Nucleus accumbens (tissue), 56 donors: ENCODE measurements at regions not wholly inside any gene's neighbourhood (a gene's known extent, or its start where the extent isn't known, plus 50 kb on each side); places are given as distances from the start of the nearest gene placed in this dataset.

Experiments
- DNase-seq, 56 donors: peaks; one replicate each; lab custom pipeline; 2025; lab: John Stamatoyannopoulos, UW

DNA sequence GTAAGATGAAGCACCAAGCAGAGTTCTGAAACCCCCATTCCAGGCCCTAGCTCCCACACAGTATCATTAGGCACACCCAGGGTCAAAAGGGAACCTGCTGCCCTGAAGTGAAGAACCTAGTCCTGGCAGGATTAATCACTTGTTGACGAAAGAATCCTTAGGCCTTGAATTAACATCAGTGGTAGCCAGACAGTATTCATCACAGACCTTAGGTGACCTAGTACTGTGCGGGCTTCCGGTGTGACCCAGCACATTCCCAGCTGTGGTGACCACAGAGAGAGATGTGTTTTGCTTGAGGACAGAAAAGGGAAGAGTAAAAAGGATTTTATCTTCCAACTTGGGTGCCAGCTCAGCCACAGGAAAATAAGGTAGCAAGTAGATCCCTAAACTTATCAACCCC is 1071.4 kb upstream of the FAM98A start:
- DNase-seq, result no peak

DNA sequence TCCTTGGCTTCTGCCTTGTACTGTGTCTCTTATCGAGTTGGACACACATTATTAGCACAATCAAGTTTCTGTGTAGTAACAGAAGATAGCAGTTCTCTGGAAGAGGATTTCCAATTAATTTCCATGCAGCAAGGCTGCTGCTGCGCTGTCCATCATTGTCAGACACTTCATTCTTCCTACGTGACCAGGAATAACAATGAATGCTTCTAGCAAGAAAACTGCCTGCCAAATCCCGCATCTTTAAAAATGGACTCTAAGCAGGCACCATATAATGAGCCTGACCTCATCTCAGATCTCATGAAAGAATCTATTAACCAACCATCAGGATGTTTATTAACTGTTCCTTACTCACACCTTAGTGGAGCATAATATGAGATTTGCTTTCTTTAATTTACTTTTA is 1067.7 kb upstream of the FAM98A start:
- DNase-seq, result no peak

DNA sequence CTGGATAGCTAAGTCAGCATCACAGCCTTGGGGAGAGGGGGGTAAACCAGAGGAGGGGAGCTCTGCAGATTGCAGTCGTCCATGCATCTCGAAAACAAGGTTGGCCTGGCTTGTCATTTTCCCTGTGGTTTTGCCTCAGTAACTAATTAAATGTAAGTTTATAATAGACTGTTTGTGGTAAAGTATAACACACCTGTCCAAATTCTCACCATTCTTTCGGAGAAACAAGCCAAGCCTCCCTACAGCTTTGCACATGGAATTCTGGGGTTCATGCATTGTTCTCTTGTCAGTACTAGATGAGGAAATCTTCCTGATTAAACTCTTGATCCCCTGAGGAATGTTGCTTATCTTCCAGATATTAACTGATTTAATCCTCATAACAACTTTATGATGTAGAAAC is 1065.2 kb upstream of the FAM98A start:
- no peak for DNase-seq

DNA sequence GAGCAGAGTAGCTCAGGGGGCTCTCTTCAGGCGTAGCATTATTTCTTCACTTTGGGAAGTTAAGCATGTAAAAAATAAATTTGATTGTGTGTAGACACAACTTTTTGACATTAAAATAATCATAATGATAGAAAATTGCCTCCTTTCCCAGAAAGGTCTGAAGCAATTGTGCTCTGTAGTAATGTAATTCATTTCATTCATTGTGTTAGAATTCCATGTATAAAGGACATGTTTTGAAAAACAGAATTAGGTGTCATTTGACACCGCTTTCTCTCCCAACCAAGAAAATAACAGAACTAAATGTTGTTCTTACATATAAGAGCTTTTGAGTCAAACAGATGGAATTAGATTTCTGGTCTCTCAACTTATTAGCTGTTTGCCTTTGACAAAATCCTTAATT is 1064.2 kb upstream of the FAM98A start:
- DNase-seq, result no peak

DNA sequence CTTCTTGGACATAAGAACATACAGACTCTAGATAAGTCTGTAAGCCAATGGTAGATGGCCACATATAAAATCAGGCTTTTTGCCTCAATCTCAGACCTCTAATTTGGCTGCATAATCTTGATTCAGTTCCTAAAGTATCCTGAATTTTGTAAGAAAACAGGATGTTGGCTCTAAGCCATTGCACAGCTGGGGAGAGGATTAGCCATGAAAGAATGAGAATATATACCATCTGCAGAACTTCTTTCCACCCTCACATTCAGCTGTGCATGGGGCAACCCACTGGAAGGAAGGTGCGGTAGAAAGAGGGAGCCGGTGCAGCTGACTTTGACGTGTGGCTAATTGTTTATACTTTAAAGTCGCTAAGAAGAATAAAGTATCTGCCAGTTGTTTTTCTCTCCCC is 1061.6 kb upstream of the FAM98A start:
- DNase-seq, result no peak

DNA sequence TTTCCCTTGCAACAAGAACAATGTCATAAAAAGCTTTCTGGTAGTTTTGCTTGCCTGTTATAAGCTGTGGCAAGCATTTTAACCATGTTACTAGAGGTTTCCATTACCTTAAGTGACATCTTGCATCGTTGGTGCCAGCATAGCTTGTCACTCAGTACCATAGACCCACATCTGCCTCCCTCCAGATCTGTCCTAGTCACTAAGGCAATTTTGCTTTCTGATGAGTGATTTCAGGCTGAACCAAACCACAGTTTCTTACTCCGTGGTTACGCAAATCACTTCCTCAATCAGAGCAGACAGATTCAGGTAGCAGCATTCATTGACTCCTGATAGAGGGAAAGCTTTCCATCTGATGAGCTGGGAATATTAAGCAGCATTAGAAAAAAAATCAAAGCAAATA is 1057.5 kb upstream of the FAM98A start:
- no peak for DNase-seq

DNA sequence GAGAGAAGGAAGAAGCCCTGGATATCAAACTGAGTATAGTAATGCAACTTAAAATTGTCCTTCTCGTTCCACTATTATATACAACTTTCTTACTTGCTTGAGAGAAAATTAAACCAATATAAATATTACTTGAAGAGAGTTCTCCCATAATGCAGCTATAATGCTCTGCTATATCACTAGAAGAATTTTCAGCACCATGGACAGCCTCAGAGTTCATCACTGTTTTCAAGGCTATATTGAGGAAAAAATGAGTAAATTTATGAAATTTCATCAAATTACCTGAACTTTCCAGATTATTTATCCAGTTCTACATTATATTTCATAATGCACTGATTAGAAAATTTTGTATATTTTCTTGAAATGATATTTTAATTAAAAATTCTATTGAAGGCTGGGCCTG is 1053.5 kb upstream of the FAM98A start:
- no peak for DNase-seq

DNA sequence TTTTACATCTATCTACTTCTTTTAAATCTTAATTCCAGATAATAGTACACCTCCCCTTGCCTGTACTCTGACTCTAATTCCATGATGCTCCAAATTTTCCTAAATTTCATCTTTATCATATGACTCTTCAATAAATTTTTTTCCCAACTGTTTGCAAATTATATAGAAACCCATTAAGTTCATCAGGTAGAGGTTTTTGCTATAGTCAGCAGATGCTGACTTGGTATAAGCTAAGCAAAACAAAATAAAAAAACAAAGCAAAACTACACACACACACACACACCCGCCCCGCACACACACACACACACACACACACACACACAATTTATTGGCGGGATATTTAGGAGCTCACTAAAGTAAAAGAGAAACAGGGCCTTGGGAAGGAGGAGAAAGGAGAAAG is 1047.8 kb upstream of the FAM98A start:
- DNase-seq, result no peak

DNA sequence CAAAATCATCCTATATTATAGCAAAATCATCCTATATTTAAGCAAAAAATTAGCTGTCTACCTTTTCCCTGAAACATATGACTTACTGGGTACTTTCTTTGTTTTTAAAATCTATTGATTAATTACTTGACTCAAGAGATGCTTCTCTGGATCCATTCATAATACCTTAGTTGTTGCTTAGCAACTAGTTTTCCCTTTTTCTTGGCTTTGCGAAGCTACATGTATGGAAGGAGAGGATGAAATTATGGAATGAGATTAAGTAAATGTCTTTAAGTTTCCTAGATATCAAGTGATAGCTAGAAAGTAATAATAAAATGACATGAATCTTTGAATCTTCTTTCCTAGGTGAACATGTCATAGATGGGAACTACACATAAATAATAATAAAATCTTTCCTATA is 1033.2 kb upstream of the FAM98A start:
- no peak for DNase-seq

DNA sequence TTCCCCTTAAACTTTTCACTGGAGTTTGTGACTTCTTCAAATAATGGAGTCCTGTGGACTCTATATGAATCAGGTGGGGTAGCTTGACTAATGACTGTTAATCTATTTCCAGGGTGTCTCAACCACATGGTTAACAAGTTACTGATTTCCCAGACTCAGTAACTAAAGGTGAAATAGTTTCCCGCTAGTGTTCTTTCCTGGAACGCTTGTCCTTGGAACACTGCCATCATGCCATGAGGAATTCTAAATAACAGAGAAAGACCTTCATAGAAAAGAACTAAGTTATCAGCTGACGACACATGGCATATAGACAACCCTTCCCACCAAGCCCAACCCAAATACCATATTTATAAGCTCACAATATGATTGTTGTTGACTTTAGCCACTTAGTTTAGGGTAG is 1027.9 kb upstream of the FAM98A start:
- DNase-seq, result no peak

DNA sequence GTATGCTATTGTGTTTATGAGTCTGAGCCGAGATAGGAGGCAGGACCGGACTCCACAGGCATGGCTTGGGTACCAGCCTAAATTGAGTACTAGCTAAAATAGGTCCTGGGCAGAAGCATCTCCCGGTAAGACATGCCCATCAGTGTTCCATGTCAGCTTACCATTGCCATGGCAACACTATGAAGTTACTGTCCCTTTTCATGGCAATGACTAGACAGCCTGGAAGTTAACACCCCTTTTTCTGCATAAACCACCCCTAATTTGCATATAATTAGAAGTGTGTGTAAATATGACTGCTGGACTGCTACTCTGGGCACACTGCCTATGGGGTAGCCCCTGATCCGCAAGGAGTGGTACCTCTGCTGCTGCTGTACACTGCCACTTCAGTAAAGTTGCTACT is 1005.1 kb upstream of the FAM98A start:
- no peak for DNase-seq

DNA sequence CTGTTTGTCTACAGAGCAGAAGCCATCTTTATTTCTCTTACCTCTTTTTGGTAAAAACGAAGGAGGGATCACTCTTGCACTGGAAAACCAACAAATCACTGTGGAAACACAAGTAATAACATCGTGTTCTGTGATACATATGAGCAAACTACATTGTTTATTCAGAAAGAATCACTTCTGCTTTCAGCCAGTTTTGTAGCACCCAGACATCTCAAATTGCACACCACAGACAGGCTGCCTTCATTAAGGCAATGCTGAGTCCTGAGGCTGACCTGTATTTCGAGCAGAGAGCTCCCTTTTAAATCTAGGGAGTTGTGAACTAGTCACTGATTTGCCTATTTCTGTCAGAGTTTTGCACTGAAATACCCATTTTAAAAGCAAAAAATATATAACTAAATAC is 1003.2 kb upstream of the FAM98A start:
- no peak for DNase-seq

DNA sequence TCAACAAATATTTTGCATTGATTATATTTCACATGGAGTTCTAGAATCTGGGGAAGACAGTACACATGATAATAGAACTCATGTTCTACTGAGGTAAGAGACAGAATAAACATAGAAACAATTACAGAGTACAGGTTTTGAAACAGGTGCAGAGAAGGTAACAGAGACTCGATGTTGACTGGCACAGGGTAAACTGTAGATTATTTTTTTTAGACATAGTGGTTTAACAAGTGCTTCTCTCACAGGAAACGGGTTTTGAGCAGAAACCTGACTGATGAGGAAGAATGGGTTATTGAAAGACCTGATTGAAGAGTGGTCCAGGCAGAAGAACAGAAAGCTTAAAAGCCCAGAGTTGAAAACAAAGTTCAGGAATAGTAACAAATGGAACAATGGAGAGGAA is 1002.5 kb upstream of the FAM98A start:
- DNase-seq, result no peak

DNA sequence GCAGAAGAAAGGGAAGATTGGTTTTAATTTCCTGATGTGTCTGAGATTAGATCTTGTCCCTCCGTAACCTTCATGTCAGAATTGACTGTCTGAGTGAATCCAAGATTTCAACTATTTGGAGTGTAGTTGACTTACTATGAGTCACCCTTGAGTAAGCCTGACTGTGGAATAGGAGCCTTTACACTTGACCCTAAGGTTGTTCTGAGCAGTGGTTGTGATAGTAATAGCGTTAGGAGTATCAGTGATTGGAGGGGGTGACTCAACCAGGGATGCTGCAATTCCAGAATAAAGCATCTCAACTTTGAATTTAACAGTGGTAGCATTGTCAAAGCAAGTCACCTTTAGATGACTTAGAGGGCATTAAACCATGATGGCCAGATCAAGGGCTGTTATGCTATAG is 979.5 kb upstream of the FAM98A start:
- DNase-seq, result no peak

DNA sequence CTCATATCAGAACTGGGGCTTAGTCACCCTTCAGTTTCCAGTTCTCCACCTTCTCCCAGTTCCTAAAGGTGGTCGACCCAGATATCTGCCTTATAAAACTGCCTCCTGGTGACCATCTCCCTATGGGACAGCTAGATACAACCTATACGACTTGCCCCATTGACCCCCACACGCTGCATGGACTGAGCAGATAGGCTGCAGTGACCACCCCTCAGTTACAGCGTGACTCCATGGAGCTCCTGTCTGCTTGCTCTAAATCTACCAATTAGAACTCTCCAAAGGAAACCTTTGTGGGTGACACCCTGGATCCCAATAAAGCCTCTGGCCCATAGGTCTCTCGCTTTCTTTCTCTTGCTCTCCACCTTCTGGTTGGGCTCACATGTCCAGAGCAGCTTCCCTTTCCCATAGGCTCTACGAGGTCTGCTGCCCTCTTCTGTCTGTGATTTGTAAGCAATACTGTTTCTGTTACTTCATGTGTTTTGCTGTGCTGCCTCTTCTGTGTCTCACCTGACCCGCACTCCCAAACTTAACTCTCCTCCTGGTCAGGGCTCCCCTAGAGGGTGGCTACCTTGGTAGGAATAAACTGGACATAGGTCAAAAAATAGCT is 971.3 kb upstream of the FAM98A start:
- DNase-seq, result peak in 8 of 56 donors; percentile 1 to 19 (median 6)

DNA sequence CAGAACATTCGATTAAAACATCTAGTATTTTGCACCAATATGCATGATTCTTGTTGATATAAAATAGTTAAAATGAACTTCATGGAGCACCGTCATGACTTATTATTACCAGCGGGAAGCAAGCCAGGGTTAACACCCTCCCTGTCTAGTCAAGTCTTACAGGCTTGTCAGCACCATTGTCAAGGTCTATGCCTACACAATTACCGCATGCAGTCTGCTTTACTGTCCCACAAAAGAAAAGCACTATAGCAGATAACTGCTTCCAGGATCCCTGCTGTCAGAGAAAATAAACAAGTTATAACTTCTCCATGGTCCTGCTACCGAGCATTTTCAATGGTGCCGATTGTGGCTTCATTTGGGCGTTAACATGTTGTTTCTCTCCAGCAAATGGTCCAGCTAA is 968.0 kb upstream of the FAM98A start:
- DNase-seq, result peak in 1 of 56 donors; percentile 1

DNA sequence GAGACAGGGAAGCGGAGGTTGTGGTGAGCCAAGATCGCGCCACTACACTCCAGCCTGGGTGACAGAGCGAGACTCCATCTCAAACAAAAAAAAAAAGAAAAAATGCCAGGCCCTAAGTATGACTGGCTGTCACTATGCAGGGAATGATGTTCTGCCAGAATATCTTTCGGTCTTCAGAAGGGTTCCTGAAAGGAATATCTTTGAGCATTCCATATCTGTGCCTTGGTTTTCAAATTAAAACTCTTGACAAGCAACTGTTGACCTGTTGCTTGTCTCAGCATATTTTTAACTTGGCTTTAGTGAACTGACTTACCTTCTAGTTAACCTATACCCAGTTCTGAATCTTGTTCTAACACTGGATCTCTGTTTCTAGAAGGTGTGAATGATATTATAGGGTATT is 953.2 kb upstream of the FAM98A start:
- no peak for DNase-seq

DNA sequence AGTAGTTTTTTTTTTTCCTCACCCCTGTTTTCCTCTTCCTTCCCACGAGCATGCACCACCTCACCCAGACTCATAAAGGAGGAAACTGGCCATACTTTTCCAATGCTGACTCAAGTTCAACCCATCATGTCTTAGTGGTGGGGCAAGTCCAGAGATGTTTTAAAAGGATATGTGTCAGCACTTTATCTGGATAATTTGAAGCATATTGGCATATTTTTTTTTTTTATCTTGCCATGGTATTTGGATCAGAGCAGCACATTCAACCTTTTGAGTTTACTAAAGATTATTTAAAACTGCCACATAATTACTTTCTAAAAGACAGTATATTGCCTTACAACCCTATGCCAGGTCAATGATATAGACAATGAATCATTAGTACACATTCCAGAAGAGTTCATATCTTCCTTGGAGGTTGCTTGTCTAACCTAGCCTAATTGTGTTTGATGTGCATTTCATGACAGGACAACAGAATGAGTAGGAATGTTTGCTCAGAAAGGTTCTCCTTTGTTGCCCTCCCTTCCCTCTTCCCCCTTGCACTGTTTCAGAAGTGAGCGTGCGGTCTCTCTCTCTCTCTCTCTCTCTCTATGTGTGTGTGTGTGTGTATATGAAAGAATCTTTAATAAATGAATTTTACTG is 950.7 kb upstream of the FAM98A start:
- no peak for DNase-seq

DNA sequence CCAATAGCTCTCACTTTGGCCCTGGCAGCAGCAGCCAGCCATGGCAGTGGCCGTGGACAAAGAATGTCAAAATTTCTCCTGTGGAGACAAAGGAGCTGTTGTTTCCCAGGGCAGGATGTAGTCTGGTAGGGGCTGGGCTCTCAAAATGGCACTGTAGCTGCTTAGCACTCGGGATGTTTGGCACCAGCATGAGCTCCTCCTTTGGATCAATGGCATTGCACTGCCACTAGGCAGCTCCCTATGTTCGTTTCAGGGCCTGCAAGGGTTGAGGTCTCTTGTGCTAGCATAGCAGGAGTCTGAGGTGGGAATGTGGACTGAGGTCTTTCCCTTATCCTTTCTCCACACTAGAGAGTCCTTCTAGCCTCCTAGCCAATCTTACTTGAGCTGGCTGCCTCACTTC is 948.8 kb upstream of the FAM98A start:
- no peak for DNase-seq

DNA sequence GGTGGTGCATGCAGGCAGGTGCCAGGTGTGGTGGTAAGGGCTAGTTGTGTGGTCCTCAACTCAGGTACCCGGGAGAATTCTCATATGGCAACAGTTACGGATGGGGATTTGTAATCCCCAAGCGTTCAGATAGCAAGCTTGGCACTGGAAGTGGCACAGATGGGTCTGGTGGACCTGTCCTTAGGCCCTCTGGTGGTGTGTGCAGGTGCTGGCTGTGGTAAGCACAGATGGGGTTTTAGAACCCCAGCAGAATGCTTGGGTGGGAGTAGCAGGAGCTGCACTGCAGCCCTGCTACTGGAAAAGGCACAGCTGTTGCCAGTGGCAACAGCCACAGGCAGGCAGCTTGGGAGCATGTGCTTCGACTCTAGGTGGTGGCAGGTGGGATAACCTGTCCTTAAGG is 948.2 kb upstream of the FAM98A start:
- DNase-seq, result no peak

DNA sequence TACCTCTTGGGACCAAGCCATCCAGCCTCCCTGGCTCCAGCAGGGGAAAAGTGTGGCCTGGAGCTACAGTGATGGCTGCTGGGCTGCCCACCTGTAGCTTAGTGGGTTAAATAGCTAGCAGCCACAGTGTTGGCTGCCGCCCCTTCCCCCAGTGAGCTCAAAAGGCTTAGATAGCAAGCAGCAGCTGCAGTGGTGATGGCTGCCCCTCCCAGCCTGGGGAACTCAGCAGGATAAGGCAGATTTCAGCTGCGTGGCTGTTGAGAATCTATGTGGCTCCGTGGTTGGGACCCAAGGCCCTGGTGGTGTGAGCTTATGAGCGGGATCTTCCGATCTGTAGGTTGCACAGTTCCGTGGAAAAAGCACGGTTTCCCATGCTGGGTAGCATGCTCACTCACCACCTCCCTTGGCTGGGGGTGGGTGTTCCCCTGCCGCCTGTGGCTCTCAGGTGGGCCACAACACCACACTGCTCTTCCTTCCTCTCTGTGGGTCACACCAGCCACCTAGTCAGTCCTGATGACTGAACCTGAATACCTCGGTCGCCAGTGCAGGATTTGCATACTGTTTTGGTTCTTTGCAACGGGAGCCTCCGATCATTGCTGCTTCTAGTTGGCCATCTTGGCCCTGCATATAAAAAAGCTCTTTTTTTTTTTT is 946.5 kb upstream of the FAM98A start:
- no peak for DNase-seq

DNA sequence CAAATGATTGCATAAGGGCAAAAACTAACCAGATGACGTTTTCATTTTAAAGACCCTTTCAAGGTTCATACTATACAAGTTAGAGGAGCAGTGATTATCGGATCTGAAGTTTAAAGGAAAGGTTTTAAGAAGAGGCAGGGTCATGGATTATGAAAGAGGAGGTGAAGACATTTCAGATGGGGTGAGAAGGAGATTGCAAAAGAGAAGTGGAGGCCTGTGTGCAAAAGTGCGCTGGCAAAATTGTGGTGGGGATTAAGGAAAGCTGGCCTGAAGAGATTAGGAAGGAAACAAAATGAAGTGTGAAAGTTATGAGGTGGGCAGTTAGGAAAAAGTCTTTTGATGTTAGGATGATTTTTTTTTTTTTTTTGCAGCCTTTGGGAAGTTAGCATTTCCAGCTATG is 935.7 kb upstream of the FAM98A start:
- no peak for DNase-seq
